ENCODE measurements at regions not wholly inside any gene's neighbourhood (a gene's known extent, or its start where the extent isn't known, plus 50 kb on each side); places are given as distances from the start of the nearest gene placed in this dataset.

DNA sequence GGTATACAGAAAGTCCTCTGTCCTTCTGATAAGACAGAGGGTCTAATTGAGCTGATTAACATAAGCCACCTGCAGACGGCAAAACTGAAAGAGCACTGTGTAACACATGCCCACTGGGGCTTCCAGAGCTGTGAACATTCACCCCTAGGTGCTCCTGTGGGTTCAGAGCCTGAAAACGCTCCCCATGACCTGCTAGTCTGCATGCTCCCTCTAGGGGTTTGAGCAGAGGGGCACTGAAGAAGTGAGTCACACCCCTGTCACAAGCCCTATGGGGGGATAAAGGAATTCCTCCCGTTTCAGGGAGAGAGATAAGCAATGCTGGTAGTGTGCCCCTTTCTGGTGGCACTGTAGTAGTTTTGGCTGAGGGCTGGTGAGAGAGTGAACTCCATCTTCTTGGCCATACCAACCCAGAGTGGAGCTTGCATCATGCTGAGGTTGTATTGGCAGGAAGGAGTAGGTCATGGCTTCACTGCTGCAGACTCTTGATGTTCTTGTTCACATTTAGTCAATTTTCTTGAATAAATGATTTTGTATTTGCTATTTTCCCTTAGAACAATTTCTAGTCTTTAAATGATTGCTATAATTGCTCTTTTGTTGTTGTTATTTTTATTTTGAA, 637.5 kb upstream of the MAN1A1 start:
- DNase-seq (ENCODE audit: low spot score) = no peak
- no peak overlapping the region for H3K27ac Mint-ChIP-seq (ENCODE audit: unreplicated experiment)
- TF ChIP-seq, protein P1, sequence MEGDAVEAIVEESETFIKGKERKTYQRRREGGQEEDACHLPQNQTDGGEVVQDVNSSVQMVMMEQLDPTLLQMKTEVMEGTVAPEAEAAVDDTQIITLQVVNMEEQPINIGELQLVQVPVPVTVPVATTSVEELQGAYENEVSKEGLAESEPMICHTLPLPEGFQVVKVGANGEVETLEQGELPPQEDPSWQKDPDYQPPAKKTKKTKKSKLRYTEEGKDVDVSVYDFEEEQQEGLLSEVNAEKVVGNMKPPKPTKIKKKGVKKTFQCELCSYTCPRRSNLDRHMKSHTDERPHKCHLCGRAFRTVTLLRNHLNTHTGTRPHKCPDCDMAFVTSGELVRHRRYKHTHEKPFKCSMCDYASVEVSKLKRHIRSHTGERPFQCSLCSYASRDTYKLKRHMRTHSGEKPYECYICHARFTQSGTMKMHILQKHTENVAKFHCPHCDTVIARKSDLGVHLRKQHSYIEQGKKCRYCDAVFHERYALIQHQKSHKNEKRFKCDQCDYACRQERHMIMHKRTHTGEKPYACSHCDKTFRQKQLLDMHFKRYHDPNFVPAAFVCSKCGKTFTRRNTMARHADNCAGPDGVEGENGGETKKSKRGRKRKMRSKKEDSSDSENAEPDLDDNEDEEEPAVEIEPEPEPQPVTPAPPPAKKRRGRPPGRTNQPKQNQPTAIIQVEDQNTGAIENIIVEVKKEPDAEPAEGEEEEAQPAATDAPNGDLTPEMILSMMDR (IDR thresholded peaks at IDR 0.05) = no peak
- no peaks in the 10 kb centered on the region for H3K36me3 Mint-ChIP-seq (ENCODE audit: low read depth)
- no peaks in the 10 kb centered on the region for H3K4me1 Mint-ChIP-seq (ENCODE audit: low read depth)
- peaks cover 9% of the 10 kb centered on the region for H3K27me3 Mint-ChIP-seq (ENCODE audit: low read depth)
- H3K4me3 Mint-ChIP-seq (ENCODE audit: unreplicated experiment) = no peak overlapping the region
- H3K9me3 Mint-ChIP-seq (ENCODE audit: low read depth) = no peaks in the 10 kb centered on the region

DNA sequence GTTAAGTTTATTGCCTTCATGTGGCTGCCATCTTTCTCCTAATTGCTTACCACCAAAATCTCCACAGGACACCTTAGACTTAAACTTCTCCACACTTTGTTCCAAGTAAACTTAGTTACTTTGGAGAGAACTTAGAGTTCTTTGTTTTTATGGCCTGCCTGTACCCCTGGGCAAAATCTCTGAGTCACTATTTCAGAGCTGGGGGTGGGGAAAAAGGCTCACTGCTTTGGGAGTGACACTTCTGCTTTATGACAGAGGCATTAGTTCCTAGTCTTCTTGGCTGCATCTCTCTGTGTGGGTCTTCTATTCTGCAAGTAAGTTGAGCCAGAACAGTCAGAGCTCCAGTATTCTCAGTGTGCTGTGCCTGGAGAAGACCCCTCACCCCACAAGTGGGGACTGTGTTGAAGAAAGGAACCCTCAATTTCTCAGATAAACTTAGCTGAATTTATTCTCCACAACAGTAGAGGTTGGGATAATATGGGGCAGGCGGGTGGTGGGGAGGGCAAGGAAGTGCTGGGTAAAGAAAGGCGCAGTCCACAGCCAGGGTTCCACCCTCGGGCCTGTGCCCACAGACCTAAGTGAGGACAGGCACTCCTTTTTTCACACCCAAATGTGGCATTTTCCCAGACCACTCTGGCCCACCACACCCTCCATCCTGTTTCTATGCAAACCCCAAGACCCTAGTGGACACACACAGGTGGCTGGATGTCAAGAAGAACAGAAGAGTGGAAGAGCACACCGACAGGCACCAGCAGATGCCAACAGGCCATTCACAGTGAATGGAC, 636.6 kb upstream of the MAN1A1 start:
- Mint-ChIP-seq H3K36me3 (ENCODE audit: low read depth) (no peaks in the 10 kb centered on the region), H3K9me3 (ENCODE audit: low read depth) (no peaks in the 10 kb centered on the region), H3K27ac (ENCODE audit: unreplicated experiment) (no peak overlapping the region), H3K4me3 (ENCODE audit: unreplicated experiment) (no peak overlapping the region), H3K27me3 (ENCODE audit: low read depth) (peaks cover 9% of the 10 kb centered on the region), H3K4me1 (ENCODE audit: low read depth) (no peaks in the 10 kb centered on the region)
- TF ChIP-seq, protein P1 (IDR thresholded peaks at IDR 0.05) = no peak
- no peak for DNase-seq (ENCODE audit: low spot score)

DNA sequence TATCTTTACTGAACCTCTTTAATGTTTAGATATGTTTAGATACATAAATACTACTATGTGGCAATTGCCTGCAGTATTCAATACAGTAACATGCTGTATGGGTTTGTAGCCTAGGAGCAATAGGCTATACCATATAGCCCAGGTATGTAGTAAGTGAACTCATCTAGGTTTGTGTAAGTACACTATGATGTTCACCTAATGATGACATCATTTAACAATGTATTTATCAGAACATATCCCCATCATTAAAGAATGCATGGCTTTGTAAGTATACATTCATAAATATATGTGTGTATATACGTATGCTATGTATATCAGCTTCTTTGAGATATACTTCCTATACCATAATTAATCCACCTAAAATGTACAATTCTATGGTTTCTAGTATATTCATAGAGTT, 631.2 kb upstream of the MAN1A1 start:
- H3K4me3 Mint-ChIP-seq (ENCODE audit: unreplicated experiment) = no peak overlapping the region
- no peak for DNase-seq (ENCODE audit: low spot score)
- peaks cover 12% of the 10 kb centered on the region for H3K27me3 Mint-ChIP-seq (ENCODE audit: low read depth)
- no peaks in the 10 kb centered on the region for H3K9me3 Mint-ChIP-seq (ENCODE audit: low read depth)
- H3K27ac Mint-ChIP-seq (ENCODE audit: unreplicated experiment) = no peak overlapping the region
- H3K4me1 Mint-ChIP-seq (ENCODE audit: low read depth) = no peaks in the 10 kb centered on the region
- TF ChIP-seq, protein P1 (IDR thresholded peaks at IDR 0.05) = no peak
- H3K36me3 Mint-ChIP-seq (ENCODE audit: low read depth) = no peaks in the 10 kb centered on the region

DNA sequence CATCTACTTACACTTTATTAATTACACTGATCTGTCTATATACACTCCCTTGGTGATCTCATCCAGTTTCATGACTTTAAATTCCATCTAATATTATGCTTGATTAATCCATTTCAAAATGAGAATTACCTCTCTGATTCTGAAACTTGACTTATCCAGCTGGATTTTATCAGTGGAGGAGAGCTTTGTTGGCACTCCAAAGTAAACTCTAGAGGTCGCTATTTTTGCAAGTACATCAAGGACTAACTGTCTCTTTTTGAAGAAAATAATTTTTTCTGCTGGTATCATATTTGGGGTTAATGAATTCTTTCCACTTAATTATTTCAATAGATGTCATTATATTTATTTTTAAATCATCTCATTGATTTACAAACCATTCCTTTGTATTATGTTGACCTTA, 630.3 kb upstream of the MAN1A1 start:
- Mint-ChIP-seq H3K4me3 (ENCODE audit: unreplicated experiment) (no peak overlapping the region), H3K4me1 (ENCODE audit: low read depth) (no peaks in the 10 kb centered on the region), H3K27me3 (ENCODE audit: low read depth) (peaks cover 12% of the 10 kb centered on the region), H3K27ac (ENCODE audit: unreplicated experiment) (no peak overlapping the region), H3K9me3 (ENCODE audit: low read depth) (no peaks in the 10 kb centered on the region), H3K36me3 (ENCODE audit: low read depth) (no peaks in the 10 kb centered on the region)
- DNase-seq (ENCODE audit: low spot score) = no peak
- TF ChIP-seq, protein P1 (IDR thresholded peaks at IDR 0.05) = peak; percentile 44

DNA sequence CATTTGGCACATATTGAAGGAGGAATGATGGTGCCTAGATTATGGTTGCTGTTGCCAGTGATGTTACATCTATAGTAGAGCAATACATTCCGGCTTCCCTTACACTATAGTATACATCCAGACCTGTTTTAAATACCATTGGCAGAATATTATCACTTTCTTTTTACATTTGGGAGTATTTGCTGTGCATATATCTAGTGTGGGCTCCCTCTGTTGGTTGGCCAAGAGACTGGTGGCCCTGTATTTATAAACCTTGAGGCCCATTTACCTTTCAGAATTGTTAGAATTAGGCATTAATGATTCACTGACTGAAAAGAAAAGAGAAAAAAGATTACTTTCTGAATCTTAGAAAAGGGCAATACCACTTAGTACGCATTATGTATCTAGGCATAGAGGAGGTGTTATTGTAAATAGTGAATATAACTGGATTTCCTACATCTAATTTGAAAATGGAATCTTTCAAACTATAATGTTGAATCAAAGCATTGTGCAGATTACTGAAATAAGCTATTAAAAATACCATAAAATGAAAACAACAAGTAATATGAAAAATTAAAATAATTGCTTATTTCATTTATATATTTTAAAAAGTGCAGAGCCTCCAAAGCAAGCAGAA, 628.8 kb upstream of the MAN1A1 start:
- no peak for DNase-seq (ENCODE audit: low spot score)
- peaks cover 12% of the 10 kb centered on the region for H3K27me3 Mint-ChIP-seq (ENCODE audit: low read depth)
- H3K9me3 Mint-ChIP-seq (ENCODE audit: low read depth) = no peaks in the 10 kb centered on the region
- TF ChIP-seq, protein P1 (IDR thresholded peaks at IDR 0.05) = peak; percentile 78
- no peak overlapping the region for H3K4me3 Mint-ChIP-seq (ENCODE audit: unreplicated experiment)
- H3K36me3 Mint-ChIP-seq (ENCODE audit: low read depth) = no peaks in the 10 kb centered on the region
- no peaks in the 10 kb centered on the region for H3K4me1 Mint-ChIP-seq (ENCODE audit: low read depth)
- H3K27ac Mint-ChIP-seq (ENCODE audit: unreplicated experiment) = no peak overlapping the region

Measured in chondrocyte (in vitro differentiated cells).